IMR-90 (cell line): ENCODE measurements at regions not wholly inside any gene's neighbourhood (a gene's known extent, or its start where the extent isn't known, plus 50 kb on each side); places are given as distances from the start of the nearest gene placed in this dataset.

ENCODE experiments used
- ATAC-seq: fragments of 200-7000 bp; cut with Tn5 transposase; 2 replicates; pipeline ENCODE4 v1.9.1; 2020; ENCODE audit warnings: low read depth, mild to moderate bottlenecking, moderate library complexity
- BruUV-seq: library from RNA; stranded (reverse); fragments of 400-500 nt; replicated peaks from 2 replicates; lab custom pipeline; 2021; lab: Mats Ljungman, UMichigan
- CTCF ChIA-PET: fragments of 300-600 bp; formaldehyde crosslinking; extraction: SDS; loops from one replicate; lab custom pipeline; 2021; ENCODE audit warnings: antibody characterized with exemption; lab: Yijun Ruan, JAX
- POLR2A ChIA-PET: fragments of 300-600 bp; sonication (Branson Sonifier 250); formaldehyde crosslinking; loops from one replicate; lab custom pipeline; 2022; ENCODE audit warnings: antibody characterized with exemption; ENCODE audit not compliant: unreplicated experiment; lab: Charles Lee
- DNase-seq: peaks from one replicate; pipeline ENCODE4 v3.0.0; 2013
- H2AFZ ChIP-seq: replicated peaks from 2 replicates; pipeline ENCODE3; 2013; ENCODE audit warnings: low read length, mild to moderate bottlenecking; ENCODE audit not compliant: poor library complexity
- H2AK5ac ChIP-seq: 2 replicates; pipeline ENCODE4 v1.6.1; 2013; ENCODE audit warnings: low read depth, low read length, inconsistent platforms
- H2AK9ac ChIP-seq: replicated peaks from 2 replicates; pipeline ENCODE3; 2013; ENCODE audit warnings: mild to moderate bottlenecking, low read depth, low read length, moderate library complexity; ENCODE audit not compliant: poor library complexity
- H2BK120ac ChIP-seq: 2 replicates; pipeline ENCODE4 v1.6.1; 2013; ENCODE audit warnings: low read depth, low read length, inconsistent platforms
- H2BK15ac ChIP-seq: 3 replicates; pipeline ENCODE4 v1.6.1; 2013; ENCODE audit warnings: low read depth, low read length, inconsistent platforms
- H2BK20ac ChIP-seq: 2 replicates; pipeline ENCODE4 v1.6.1; 2013; ENCODE audit warnings: low read depth, mild to moderate bottlenecking, inconsistent platforms, low read length, moderate library complexity
- H2BK5ac ChIP-seq: 2 replicates; pipeline ENCODE4 v1.6.1; 2013; ENCODE audit warnings: mild to moderate bottlenecking, low read depth, low read length, inconsistent platforms; ENCODE audit not compliant: poor library complexity, severe bottlenecking
- H3K14ac ChIP-seq: replicated peaks from 2 replicates; pipeline ENCODE4 v1.6.1; 2013; ENCODE audit warnings: low read depth, low read length, inconsistent platforms
- H3K18ac ChIP-seq: 2 replicates; pipeline ENCODE4 v1.6.1; 2013; ENCODE audit warnings: low read depth, low read length, control low read depth
- H3K23ac ChIP-seq: 2 replicates; pipeline ENCODE4 v1.6.1; 2013; ENCODE audit warnings: low read depth, low read length, inconsistent platforms
- H3K27ac ChIP-seq: 2 replicates; pipeline ENCODE4 v1.5.1; 2013; ENCODE audit warnings: mild to moderate bottlenecking, control low read depth, low read length; ENCODE audit not compliant: insufficient read depth
- H3K27me3 ChIP-seq: 2 replicates; pipeline ENCODE4 v1.6.1; 2013; ENCODE audit warnings: low read length; ENCODE audit not compliant: control insufficient read depth, insufficient read depth
- H3K36me3 ChIP-seq: 2 replicates; pipeline ENCODE4 v1.6.1; 2013; ENCODE audit warnings: low read length, mixed read lengths; ENCODE audit not compliant: control insufficient read depth, insufficient read depth
- H3K4ac ChIP-seq: 2 replicates; pipeline ENCODE4 v1.6.1; 2013; ENCODE audit warnings: low read depth, low read length, inconsistent platforms
- H3K4me1 ChIP-seq: 2 replicates; pipeline ENCODE4 v1.6.1; 2013; ENCODE audit warnings: low read length, mixed read lengths; ENCODE audit not compliant: control insufficient read depth, insufficient read depth
- H3K4me2 ChIP-seq: 2 replicates; pipeline ENCODE4 v1.6.1; 2013; ENCODE audit warnings: low read depth, mild to moderate bottlenecking, control low read depth, low read length, moderate library complexity
- H3K4me3 ChIP-seq: 2 replicates; pipeline ENCODE4 v1.5.1; 2013; ENCODE audit warnings: low read depth, mild to moderate bottlenecking, control low read depth, low read length, moderate library complexity; ENCODE audit not compliant: insufficient read depth
- H3K56ac ChIP-seq: 2 replicates; pipeline ENCODE4 v1.6.1; 2013; ENCODE audit warnings: low read length, inconsistent platforms; ENCODE audit not compliant: insufficient read depth; ENCODE audit errors: extremely low read depth
- H3K79me1 ChIP-seq, 2 experiments: 2 replicates each; pipeline ENCODE4 v1.6.1; 2013; ENCODE audit warnings: low read length in 2 of 2, inconsistent platforms in 1 of 2, low read depth in 1 of 2
- H3K9ac ChIP-seq: 2 replicates; pipeline ENCODE4 v1.6.1; 2013; ENCODE audit warnings: low read depth, low read length, control low read depth
- H3K9me1 ChIP-seq: 2 replicates; pipeline ENCODE4 v1.6.1; 2013; ENCODE audit warnings: low read length, inconsistent platforms; ENCODE audit not compliant: insufficient read depth
- H3K9me3 ChIP-seq: 2 replicates; pipeline ENCODE4 v1.6.1; 2013; ENCODE audit warnings: low read length; ENCODE audit not compliant: control insufficient read depth, insufficient read depth
- H4K20me1 ChIP-seq: 2 replicates; pipeline ENCODE4 v1.6.1; 2013; ENCODE audit warnings: low read length, inconsistent platforms; ENCODE audit not compliant: insufficient read depth
- H4K5ac ChIP-seq: 2 replicates; pipeline ENCODE4 v1.6.1; 2013; ENCODE audit warnings: mild to moderate bottlenecking, low read depth, low read length, control low read depth
- H4K8ac ChIP-seq, 2 experiments: 2 replicates each; pipeline ENCODE4 v1.6.1; 2013; ENCODE audit warnings: low read depth in 2 of 2, low read length in 2 of 2, control low read depth in 1 of 2, inconsistent platforms in 1 of 2
- H4K91ac ChIP-seq: 2 replicates; pipeline ENCODE4 v1.6.1; 2013; ENCODE audit warnings: low read depth, low read length, inconsistent platforms; ENCODE audit not compliant: insufficient read depth
- BHLHE40 ChIP-seq: fragments of 150-350 bp; IDR thresholded peaks from 2 replicates; pipeline ENCODE4 v1.6.1; 2016; ENCODE audit warnings: mild to moderate bottlenecking, low read depth, low read length
- CEBPB ChIP-seq: IDR thresholded peaks from 2 replicates; pipeline ENCODE4 v1.6.1; 2012; ENCODE audit warnings: low read depth, low read length, improper control_type of control experiment
- CHD1 ChIP-seq: IDR thresholded peaks from 2 replicates; pipeline ENCODE4 v1.6.1; 2012; ENCODE audit warnings: low read depth, low read length, improper control_type of control experiment
- FOS ChIP-seq: fragments of 150-350 bp; IDR thresholded peaks from 2 replicates; pipeline ENCODE4 v1.6.1; 2016; ENCODE audit warnings: low read depth, low read length
- MAFK ChIP-seq: IDR thresholded peaks from 2 replicates; pipeline ENCODE4 v1.6.1; 2012; ENCODE audit warnings: low read depth, low read length, improper control_type of control experiment
- MXI1 ChIP-seq: IDR thresholded peaks from 2 replicates; pipeline ENCODE4 v1.6.1; 2012; ENCODE audit warnings: low read depth, mild to moderate bottlenecking, low read length, moderate library complexity, borderline replicate concordance
- NFE2L2 ChIP-seq: fragments of 150-350 bp; IDR thresholded peaks from 2 replicates; pipeline ENCODE4 v1.6.1; 2016; ENCODE audit warnings: low read depth, mild to moderate bottlenecking, low read length
- POLR2A ChIP-seq: IDR thresholded peaks from 2 replicates; pipeline ENCODE4 v1.6.1; 2012; ENCODE audit warnings: mild to moderate bottlenecking, low read depth, low read length
- RAD21 ChIP-seq: IDR thresholded peaks from 2 replicates; pipeline ENCODE4 v1.6.1; 2012; ENCODE audit warnings: low read length, improper control_type of control experiment
- RCOR1 ChIP-seq: IDR thresholded peaks from 2 replicates; pipeline ENCODE4 v1.6.1; 2012; ENCODE audit warnings: mild to moderate bottlenecking, low read length, improper control_type of control experiment; ENCODE audit not compliant: insufficient replicate concordance
- RFX5 ChIP-seq: IDR thresholded peaks from 2 replicates; pipeline ENCODE4 v1.8.0; 2012; ENCODE audit warnings: low read depth, mild to moderate bottlenecking, low read length, moderate library complexity
- SMC3 ChIP-seq: fragments of 150-350 bp; IDR thresholded peaks from 2 replicates; pipeline ENCODE4 v1.6.1; 2016; ENCODE audit warnings: low read depth, mild to moderate bottlenecking, antibody characterized with exemption, low read length, moderate library complexity
- WGBS, 2 experiments: methylation state at CpG; one replicate each; pipeline versions ENCODE4 v1.1.5 to v1.1.7; 2013; ENCODE audit warnings: missing lambda C conversion rate in 2 of 2; ENCODE audit not compliant: insufficient read length in 1 of 2; ENCODE audit errors: extremely low coverage in 2 of 2; 5-methylcytosine and 5-hydroxymethylcytosine counted together
- dilution Hi-C: fragments of 300-500 bp; cut with HindIII; formaldehyde crosslinking; loops from one replicate; pipeline ENCODE4 v1.14.3; 2018; ENCODE audit warnings: low sequenced_read_pairs; ENCODE audit not compliant: unreplicated experiment
- in situ Hi-C: fragments of 300-500 bp; cut with MboI; formaldehyde crosslinking; loops from 3 replicates; pipeline ENCODE4 v1.14.3; 2019; ENCODE audit warnings: low sequenced_read_pairs, inconsistent platforms, mixed read lengths
- intact Hi-C: fragments of 100-400 bp; cut with micrococcal nuclease; formaldehyde crosslinking; loops from 2 replicates; pipeline ENCODE4 v1.10.0; 2022
- TF ChIP-seq, protein P1 (sequence below): fragments of 150-350 bp; IDR thresholded peaks from 2 replicates; pipeline ENCODE4 v1.6.1; 2017; ENCODE audit warnings: mild to moderate bottlenecking, antibody characterized with exemption, low read length, low read depth
- TF ChIP-seq, protein P2 (sequence below): conservative IDR thresholded peaks from 2 replicates; pipeline ENCODE4 v1.5.1; 2012; ENCODE audit warnings: mild to moderate bottlenecking, low read depth, low read length, improper control_type of control experiment
- TF ChIP-seq, protein P3 (sequence below): fragments of 150-350 bp; IDR thresholded peaks from 2 replicates; pipeline ENCODE4 v1.6.1; 2016; ENCODE audit warnings: low read depth, mild to moderate bottlenecking, low read length, moderate library complexity, borderline replicate concordance

DNA sequence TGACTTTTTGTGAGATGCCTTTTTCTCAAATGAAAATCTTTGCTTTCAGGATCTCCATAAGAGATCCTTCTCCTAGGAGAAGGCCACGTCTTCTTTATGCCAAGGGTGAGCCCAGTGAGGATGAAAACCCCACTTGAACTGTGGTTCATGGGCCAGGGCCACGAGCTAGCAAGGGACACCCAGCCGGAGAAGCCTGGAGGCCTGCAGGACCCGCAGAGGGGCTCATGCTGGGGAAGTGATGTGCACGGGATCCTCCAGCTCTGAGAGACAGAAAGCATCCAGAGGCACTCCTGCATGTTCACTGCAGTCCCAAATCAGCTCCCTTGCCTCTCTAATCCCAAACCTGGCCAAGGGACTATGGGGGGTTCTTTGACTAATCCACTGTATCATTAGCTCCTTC is 168.9 kb downstream of the UQCRFS1 start:
- Histone ChIP-seq H3K27ac (no peak overlapping the region), H3K14ac (no peak overlapping the region), H2AFZ (no peak overlapping the region), H3K9me3 (peaks cover 4% of the 10 kb centered on the region; the same call in 1 of the 2 replicates), H4K20me1 (no peaks in the 10 kb centered on the region), H3K36me3 (no peaks in the 10 kb centered on the region), H4K91ac (no peak overlapping the region), H3K4me3 (no peak overlapping the region), H4K5ac (no peak overlapping the region), H2BK15ac (no peak overlapping the region), H2AK9ac (no peak overlapping the region), H2AK5ac (no peak overlapping the region), H2BK5ac (no peak overlapping the region), H3K4me2 (no peak overlapping the region), H2BK120ac (no peak overlapping the region), H2BK20ac (no peak overlapping the region), H3K27me3 (no peaks in the 10 kb centered on the region), H3K18ac (no peak overlapping the region), H3K4me1 (no peaks in the 10 kb centered on the region), H3K4ac (no peak overlapping the region), H3K9me1 (no peaks in the 10 kb centered on the region), H4K8ac (no peak overlapping the region), H3K79me1 (no peaks in the 10 kb centered on the region), H3K9ac (no peak overlapping the region), H3K56ac (no peak overlapping the region), H3K23ac (no peak overlapping the region)
- ATAC-seq: no peak
- ChIA-PET POLR2A (no interaction called here), CTCF (no interaction called here)
- dilution Hi-C loops (no loop called here), intact Hi-C loops (no loop called here), in situ Hi-C loops (no loop called here)
- DNase-seq: no peak
- BruUV-seq: no TSS peak
- WGBS, 2 experiments: 80% methylated on average over 1 of the region's 5 CpGs; no CpG with 5 or more reads in 1 of the 2 experiments
- TF ChIP-seq NFE2L2 (no peak), POLR2A (no peak), RAD21 (no peak), RFX5 (no peak), CEBPB (no peak), RCOR1 (no peak), MAFK (no peak), BHLHE40 (no peak), FOS (no peak), SMC3 (no peak), MXI1 (no peak), CHD1 (no peak)
- TF ChIP-seq, protein P1, sequence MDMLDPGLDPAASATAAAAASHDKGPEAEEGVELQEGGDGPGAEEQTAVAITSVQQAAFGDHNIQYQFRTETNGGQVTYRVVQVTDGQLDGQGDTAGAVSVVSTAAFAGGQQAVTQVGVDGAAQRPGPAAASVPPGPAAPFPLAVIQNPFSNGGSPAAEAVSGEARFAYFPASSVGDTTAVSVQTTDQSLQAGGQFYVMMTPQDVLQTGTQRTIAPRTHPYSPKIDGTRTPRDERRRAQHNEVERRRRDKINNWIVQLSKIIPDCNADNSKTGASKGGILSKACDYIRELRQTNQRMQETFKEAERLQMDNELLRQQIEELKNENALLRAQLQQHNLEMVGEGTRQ: no peak
- TF ChIP-seq, protein P2, sequence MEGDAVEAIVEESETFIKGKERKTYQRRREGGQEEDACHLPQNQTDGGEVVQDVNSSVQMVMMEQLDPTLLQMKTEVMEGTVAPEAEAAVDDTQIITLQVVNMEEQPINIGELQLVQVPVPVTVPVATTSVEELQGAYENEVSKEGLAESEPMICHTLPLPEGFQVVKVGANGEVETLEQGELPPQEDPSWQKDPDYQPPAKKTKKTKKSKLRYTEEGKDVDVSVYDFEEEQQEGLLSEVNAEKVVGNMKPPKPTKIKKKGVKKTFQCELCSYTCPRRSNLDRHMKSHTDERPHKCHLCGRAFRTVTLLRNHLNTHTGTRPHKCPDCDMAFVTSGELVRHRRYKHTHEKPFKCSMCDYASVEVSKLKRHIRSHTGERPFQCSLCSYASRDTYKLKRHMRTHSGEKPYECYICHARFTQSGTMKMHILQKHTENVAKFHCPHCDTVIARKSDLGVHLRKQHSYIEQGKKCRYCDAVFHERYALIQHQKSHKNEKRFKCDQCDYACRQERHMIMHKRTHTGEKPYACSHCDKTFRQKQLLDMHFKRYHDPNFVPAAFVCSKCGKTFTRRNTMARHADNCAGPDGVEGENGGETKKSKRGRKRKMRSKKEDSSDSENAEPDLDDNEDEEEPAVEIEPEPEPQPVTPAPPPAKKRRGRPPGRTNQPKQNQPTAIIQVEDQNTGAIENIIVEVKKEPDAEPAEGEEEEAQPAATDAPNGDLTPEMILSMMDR: no peak
- TF ChIP-seq, protein P3, sequence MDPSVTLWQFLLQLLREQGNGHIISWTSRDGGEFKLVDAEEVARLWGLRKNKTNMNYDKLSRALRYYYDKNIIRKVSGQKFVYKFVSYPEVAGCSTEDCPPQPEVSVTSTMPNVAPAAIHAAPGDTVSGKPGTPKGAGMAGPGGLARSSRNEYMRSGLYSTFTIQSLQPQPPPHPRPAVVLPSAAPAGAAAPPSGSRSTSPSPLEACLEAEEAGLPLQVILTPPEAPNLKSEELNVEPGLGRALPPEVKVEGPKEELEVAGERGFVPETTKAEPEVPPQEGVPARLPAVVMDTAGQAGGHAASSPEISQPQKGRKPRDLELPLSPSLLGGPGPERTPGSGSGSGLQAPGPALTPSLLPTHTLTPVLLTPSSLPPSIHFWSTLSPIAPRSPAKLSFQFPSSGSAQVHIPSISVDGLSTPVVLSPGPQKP: no peak
